Stimulated activated CD8-positive, alpha-beta memory T cell treated with anti-CD3 and anti-CD28 coated beads, Interleukin-4, amount 100 ng/mL, for 48 hours (primary cell): ENCODE measurements at regions not wholly inside any gene's neighbourhood (a gene's known extent, or its start where the extent isn't known, plus 50 kb on each side); places are given as distances from the start of the nearest gene placed in this dataset.
"Not testable (repeated sequence)": the region's sequence is repeated elsewhere in the genome, so short reads cannot be mapped to it uniquely, and the experiment has no call there.

Experiments
- DNase-seq: peaks from one replicate; pipeline ENCODE4 v3.0.0-alpha.2; 2020

GRCh38 chr9:31236344-31236743 is 1148.1 kb upstream of the ACO1 start:
- DNase-seq = no peak

GRCh38 chr9:31243386-31243785 is 1141.1 kb upstream of the ACO1 start:
- no peak for DNase-seq

GRCh38 chr9:31248156-31248555 is 1136.3 kb upstream of the ACO1 start:
- DNase-seq = no peak

- no peak for DNase-seq
Observed at GRCh38 chr9:31251386-31251785, 1133.1 kb upstream of the ACO1 start.

- no peak for DNase-seq
Observed at GRCh38 chr9:31253800-31254762, 1130.4 kb upstream of the ACO1 start.

GRCh38 chr9:31255211-31255610 is 1129.2 kb upstream of the ACO1 start:
- no peak for DNase-seq

GRCh38 chr9:31259824-31260223 is 1124.6 kb upstream of the ACO1 start:
- DNase-seq = no peak

- peak; percentile 28 for DNase-seq
Observed at GRCh38 chr9:31272456-31273295, 1111.8 kb upstream of the ACO1 start.

- no peak for DNase-seq
Observed at GRCh38 chr9:31275419-31275818, 1109.0 kb upstream of the ACO1 start.

- DNase-seq = no peak
Observed at GRCh38 chr9:31290731-31291130, 1093.7 kb upstream of the ACO1 start.

GRCh38 chr9:31302620-31303418 is 1081.6 kb upstream of the ACO1 start:
- no peak for DNase-seq

GRCh38 chr9:31304576-31304975 is 1079.9 kb upstream of the ACO1 start:
- no peak for DNase-seq

GRCh38 chr9:31314241-31314640 is 1070.2 kb upstream of the ACO1 start:
- no peak for DNase-seq

GRCh38 chr9:31320494-31320893 is 1063.9 kb upstream of the ACO1 start:
- no peak for DNase-seq

- no peak for DNase-seq
Observed at GRCh38 chr9:31321256-31321655, 1063.2 kb upstream of the ACO1 start.

- no peak for DNase-seq
Observed at GRCh38 chr9:31321686-31322085, 1062.8 kb upstream of the ACO1 start.

- DNase-seq = no peak
Observed at GRCh38 chr9:31323726-31324444, 1060.6 kb upstream of the ACO1 start.

GRCh38 chr9:31325778-31326177 is 1058.7 kb upstream of the ACO1 start:
- no peak for DNase-seq

- DNase-seq = not testable (repeated sequence)
Observed at GRCh38 chr9:31326883-31327282, 1057.6 kb upstream of the ACO1 start.

- DNase-seq = no peak
Observed at GRCh38 chr9:31334837-31335528, 1049.5 kb upstream of the ACO1 start.

GRCh38 chr9:31335529-31336234 is 1048.8 kb upstream of the ACO1 start:
- no peak for DNase-seq
